WTC11 (cell line): ENCODE measurements at regions not wholly inside any gene's neighbourhood (a gene's known extent, or its start where the extent isn't known, plus 50 kb on each side); places are given as distances from the start of the nearest gene placed in this dataset.

Source experiments
- ATAC-seq: fragments of 200-7000 bp; cut with Tn5 transposase; 2 replicates; pipeline ENCODE4 v1.10.0; 2021; ENCODE audit warnings: mild to moderate bottlenecking, moderate library complexity
- CTCF ChIA-PET: fragments of 300-600 bp; sonication (Branson Sonifier 250); formaldehyde crosslinking; loops from one replicate; lab custom pipeline; 2021; ENCODE audit warnings: antibody characterized with exemption; lab: Charles Lee
- POLR2A ChIA-PET: fragments of 350-600 bp; sonication (Branson Sonifier 250); formaldehyde crosslinking; loops from one replicate; lab custom pipeline; 2021; ENCODE audit warnings: antibody characterized with exemption; lab: Charles Lee
- DNase-seq: peaks from one replicate; pipeline ENCODE4 v3.0.0; 2021; ENCODE audit warnings: low spot score
- H3K27ac Mint-ChIP-seq: 2 replicates; pipeline ENCODE4 v1.8.0; 2021; ENCODE audit warnings: mixed read lengths
- H3K27me3 Mint-ChIP-seq: 2 replicates; pipeline ENCODE4 v1.8.0; 2021; ENCODE audit warnings: low read depth, mild to moderate bottlenecking, moderate library complexity, mixed read lengths
- H3K36me3 Mint-ChIP-seq: 2 replicates; pipeline ENCODE4 v1.8.0; 2021; ENCODE audit warnings: mixed read lengths
- H3K4me1 Mint-ChIP-seq: 2 replicates; pipeline ENCODE4 v1.8.0; 2022; ENCODE audit warnings: mixed read lengths
- H3K4me3 Mint-ChIP-seq: 2 replicates; pipeline ENCODE4 v1.8.0; 2021; ENCODE audit warnings: mild to moderate bottlenecking, moderate library complexity, mixed read lengths
- H3K9me3 Mint-ChIP-seq: 2 replicates; pipeline ENCODE4 v1.8.0; 2021; ENCODE audit warnings: mixed read lengths
- E2F5 ChIP-seq: sonication (generic); formaldehyde crosslinking; IDR thresholded peaks from 2 replicates; pipeline ENCODE4 v1.8.1; 2022; ENCODE audit warnings: mild to moderate bottlenecking, moderate library complexity, missing genetic modification reagents
- ESRRA ChIP-seq: sonication (generic); formaldehyde crosslinking; IDR thresholded peaks from 2 replicates; pipeline ENCODE4 v1.8.1; 2022; ENCODE audit warnings: mild to moderate bottlenecking, missing genetic modification reagents, borderline replicate concordance
- ETV6 ChIP-seq: sonication (generic); formaldehyde crosslinking; IDR thresholded peaks from 2 replicates; pipeline ENCODE4 v1.8.1; 2022; ENCODE audit warnings: mild to moderate bottlenecking, missing genetic modification reagents
- GRHL2 ChIP-seq: fragments of 250-450 bp; sonication (Bioruptor Pico); IDR thresholded peaks from 2 replicates; pipeline ENCODE4 v1.8.0; 2022; ENCODE audit warnings: mild to moderate bottlenecking, moderate library complexity; ENCODE audit not compliant: insufficient replicate concordance, severe bottlenecking
- MXD4 ChIP-seq: fragments of 250-450 bp; sonication (Bioruptor Pico); IDR thresholded peaks from 2 replicates; pipeline ENCODE4 v1.8.0; 2021; ENCODE audit warnings: mild to moderate bottlenecking, moderate library complexity, borderline replicate concordance
- NFE2L1 ChIP-seq: sonication (generic); formaldehyde crosslinking; IDR thresholded peaks from 2 replicates; pipeline ENCODE4 v1.8.1; 2023; ENCODE audit warnings: missing genetic modification reagents
- NR1H2 ChIP-seq: sonication (generic); formaldehyde crosslinking; IDR thresholded peaks from 2 replicates; pipeline ENCODE4 v1.9.0; 2021; ENCODE audit warnings: mild to moderate bottlenecking, moderate library complexity, missing genetic modification reagents
- RORB ChIP-seq: fragments of 250-450 bp; sonication (Bioruptor Pico); IDR thresholded peaks from 2 replicates; pipeline ENCODE4 v1.9.0; 2021; ENCODE audit warnings: mild to moderate bottlenecking
- SMAD3 ChIP-seq: sonication (generic); formaldehyde crosslinking; IDR thresholded peaks from 2 replicates; pipeline ENCODE4 v1.8.0; 2022; ENCODE audit warnings: missing genetic modification reagents, mild to moderate bottlenecking, borderline replicate concordance
- SMAD4 ChIP-seq: sonication (generic); formaldehyde crosslinking; IDR thresholded peaks from 2 replicates; pipeline ENCODE4 v1.8.0; 2022; ENCODE audit warnings: mild to moderate bottlenecking, missing genetic modification reagents
- SOX15 ChIP-seq: fragments of 250-450 bp; sonication (Bioruptor Pico); IDR thresholded peaks from 2 replicates; pipeline ENCODE4 v1.9.0; 2021; ENCODE audit warnings: mild to moderate bottlenecking
- ZBTB21 ChIP-seq: sonication (generic); formaldehyde crosslinking; IDR thresholded peaks from 2 replicates; pipeline ENCODE4 v1.8.1; 2023; ENCODE audit warnings: mild to moderate bottlenecking, missing genetic modification reagents, borderline replicate concordance
- ZNF219 ChIP-seq: sonication (generic); formaldehyde crosslinking; IDR thresholded peaks from 2 replicates; pipeline ENCODE4 v1.8.0; 2023; ENCODE audit warnings: missing genetic modification reagents, mild to moderate bottlenecking, borderline replicate concordance
- ZNF263 ChIP-seq: sonication (generic); formaldehyde crosslinking; IDR thresholded peaks from 2 replicates; pipeline ENCODE4 v1.8.1; 2022; ENCODE audit warnings: low read depth, mild to moderate bottlenecking, moderate library complexity, missing genetic modification reagents
- ZNF671 ChIP-seq: fragments of 250-450 bp; sonication (Bioruptor Pico); IDR thresholded peaks from 2 replicates; pipeline ENCODE4 v1.8.0; 2021; ENCODE audit warnings: mild to moderate bottlenecking
- TF ChIP-seq, protein P1 (sequence below): fragments of 250-450 bp; sonication (Bioruptor Pico); IDR thresholded peaks from 2 replicates; pipeline ENCODE4 v1.9.0; 2021; ENCODE audit warnings: mild to moderate bottlenecking, borderline replicate concordance
- TF ChIP-seq, protein P2 (sequence below): sonication (generic); formaldehyde crosslinking; IDR thresholded peaks from 2 replicates; pipeline ENCODE4 v1.8.0; 2022; ENCODE audit warnings: missing genetic modification reagents
- TF ChIP-seq, protein P3 (sequence below): sonication (generic); formaldehyde crosslinking; IDR thresholded peaks from 2 replicates; pipeline ENCODE4 v1.8.1; 2023; ENCODE audit warnings: mild to moderate bottlenecking, missing genetic modification reagents, borderline replicate concordance
- TF ChIP-seq, protein P4 (sequence below): fragments of 250-450 bp; sonication (Bioruptor Pico); IDR thresholded peaks from 2 replicates; pipeline ENCODE4 v2.1.2; 2022; ENCODE audit warnings: mild to moderate bottlenecking, moderate library complexity

DNA sequence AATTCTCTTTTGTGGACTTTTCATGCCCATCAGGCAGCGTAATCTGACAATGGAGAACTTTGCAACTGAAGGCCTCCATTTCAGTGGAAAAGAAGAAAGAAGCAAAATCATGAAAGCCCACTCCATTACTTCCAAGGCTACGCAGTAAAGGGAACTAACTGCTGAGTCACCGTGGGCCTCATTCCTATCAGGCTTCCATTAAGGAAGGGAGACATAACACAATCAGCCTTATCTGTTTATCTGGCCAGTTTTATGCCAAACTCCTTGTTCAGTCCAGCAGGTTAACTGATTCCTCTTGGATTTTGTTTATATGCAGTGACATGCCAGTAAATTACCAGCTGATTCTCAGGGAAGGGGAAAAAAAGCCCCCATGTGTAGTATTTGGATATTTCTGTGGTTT is 56.8 kb upstream of the KATNAL1 start:
- H3K36me3 Mint-ChIP-seq: no peaks in the 10 kb centered on the region
- ChIA-PET CTCF (no interaction called here), POLR2A (no interaction called here)
- H3K27me3 Mint-ChIP-seq: no peaks in the 10 kb centered on the region; the same call in 1 of the 2 replicates
- H3K4me1 Mint-ChIP-seq: peaks cover 34% of the 10 kb centered on the region
- no peaks in the 10 kb centered on the region for H3K9me3 Mint-ChIP-seq
- H3K4me3 Mint-ChIP-seq: no peak overlapping the region
- ATAC-seq: no peak
- H3K27ac Mint-ChIP-seq: peak overlapping the region; percentile 48; the same call in 1 of the 2 replicates
- TF ChIP-seq ESRRA (CRISPR knock-in tag): no peak
- TF ChIP-seq NFE2L1: peak; percentile 32; the same call in 1 of the 2 replicates
- DNase-seq: no peak

DNA sequence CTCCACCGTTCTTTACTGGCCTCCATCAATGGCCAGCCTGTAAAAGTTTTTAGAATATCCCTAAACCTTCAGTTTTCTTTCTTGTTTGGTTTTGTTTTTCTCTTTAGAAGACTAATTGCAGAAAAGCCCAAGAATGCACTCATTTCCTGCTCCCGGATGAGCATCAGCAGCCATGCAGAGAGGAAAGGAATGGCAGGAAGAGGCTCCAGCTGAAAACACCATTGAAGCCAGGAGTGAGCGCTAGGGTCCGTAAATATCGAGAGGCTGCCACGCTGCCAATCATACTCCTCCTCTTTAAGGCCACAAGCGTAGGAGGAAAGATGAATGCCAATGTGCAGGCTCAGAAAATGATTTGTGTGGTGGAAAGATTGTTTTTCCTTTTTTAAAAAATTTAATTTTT is 57.4 kb upstream of the UBE2L5 start:
- ChIA-PET CTCF (no interaction called here), POLR2A (interaction anchor here (0.6 kb wide), 1 partner anchor 438 kb away, joined by 4 read pairs; no protein-coding TSS in a partner anchor)
- Mint-ChIP-seq H3K27ac (0 out of 2 replicates have a peak overlapping the region, but pooled peaks have one; percentile 48), H3K36me3 (no peaks in the 10 kb centered on the region), H3K9me3 (no peaks in the 10 kb centered on the region), H3K4me1 (peaks cover 35% of the 10 kb centered on the region), H3K4me3 (no peak overlapping the region), H3K27me3 (no peaks in the 10 kb centered on the region; the same call in 1 of the 2 replicates)
- DNase-seq: no peak
- ATAC-seq: peak; percentile 26; the same call in 1 of the 2 replicates
- TF ChIP-seq RORB (CRISPR knock-in tag): no peak
- TF ChIP-seq, protein P1, sequence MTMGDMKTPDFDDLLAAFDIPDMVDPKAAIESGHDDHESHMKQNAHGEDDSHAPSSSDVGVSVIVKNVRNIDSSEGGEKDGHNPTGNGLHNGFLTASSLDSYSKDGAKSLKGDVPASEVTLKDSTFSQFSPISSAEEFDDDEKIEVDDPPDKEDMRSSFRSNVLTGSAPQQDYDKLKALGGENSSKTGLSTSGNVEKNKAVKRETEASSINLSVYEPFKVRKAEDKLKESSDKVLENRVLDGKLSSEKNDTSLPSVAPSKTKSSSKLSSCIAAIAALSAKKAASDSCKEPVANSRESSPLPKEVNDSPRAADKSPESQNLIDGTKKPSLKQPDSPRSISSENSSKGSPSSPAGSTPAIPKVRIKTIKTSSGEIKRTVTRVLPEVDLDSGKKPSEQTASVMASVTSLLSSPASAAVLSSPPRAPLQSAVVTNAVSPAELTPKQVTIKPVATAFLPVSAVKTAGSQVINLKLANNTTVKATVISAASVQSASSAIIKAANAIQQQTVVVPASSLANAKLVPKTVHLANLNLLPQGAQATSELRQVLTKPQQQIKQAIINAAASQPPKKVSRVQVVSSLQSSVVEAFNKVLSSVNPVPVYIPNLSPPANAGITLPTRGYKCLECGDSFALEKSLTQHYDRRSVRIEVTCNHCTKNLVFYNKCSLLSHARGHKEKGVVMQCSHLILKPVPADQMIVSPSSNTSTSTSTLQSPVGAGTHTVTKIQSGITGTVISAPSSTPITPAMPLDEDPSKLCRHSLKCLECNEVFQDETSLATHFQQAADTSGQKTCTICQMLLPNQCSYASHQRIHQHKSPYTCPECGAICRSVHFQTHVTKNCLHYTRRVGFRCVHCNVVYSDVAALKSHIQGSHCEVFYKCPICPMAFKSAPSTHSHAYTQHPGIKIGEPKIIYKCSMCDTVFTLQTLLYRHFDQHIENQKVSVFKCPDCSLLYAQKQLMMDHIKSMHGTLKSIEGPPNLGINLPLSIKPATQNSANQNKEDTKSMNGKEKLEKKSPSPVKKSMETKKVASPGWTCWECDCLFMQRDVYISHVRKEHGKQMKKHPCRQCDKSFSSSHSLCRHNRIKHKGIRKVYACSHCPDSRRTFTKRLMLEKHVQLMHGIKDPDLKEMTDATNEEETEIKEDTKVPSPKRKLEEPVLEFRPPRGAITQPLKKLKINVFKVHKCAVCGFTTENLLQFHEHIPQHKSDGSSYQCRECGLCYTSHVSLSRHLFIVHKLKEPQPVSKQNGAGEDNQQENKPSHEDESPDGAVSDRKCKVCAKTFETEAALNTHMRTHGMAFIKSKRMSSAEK: no peak
- TF ChIP-seq, protein P2, sequence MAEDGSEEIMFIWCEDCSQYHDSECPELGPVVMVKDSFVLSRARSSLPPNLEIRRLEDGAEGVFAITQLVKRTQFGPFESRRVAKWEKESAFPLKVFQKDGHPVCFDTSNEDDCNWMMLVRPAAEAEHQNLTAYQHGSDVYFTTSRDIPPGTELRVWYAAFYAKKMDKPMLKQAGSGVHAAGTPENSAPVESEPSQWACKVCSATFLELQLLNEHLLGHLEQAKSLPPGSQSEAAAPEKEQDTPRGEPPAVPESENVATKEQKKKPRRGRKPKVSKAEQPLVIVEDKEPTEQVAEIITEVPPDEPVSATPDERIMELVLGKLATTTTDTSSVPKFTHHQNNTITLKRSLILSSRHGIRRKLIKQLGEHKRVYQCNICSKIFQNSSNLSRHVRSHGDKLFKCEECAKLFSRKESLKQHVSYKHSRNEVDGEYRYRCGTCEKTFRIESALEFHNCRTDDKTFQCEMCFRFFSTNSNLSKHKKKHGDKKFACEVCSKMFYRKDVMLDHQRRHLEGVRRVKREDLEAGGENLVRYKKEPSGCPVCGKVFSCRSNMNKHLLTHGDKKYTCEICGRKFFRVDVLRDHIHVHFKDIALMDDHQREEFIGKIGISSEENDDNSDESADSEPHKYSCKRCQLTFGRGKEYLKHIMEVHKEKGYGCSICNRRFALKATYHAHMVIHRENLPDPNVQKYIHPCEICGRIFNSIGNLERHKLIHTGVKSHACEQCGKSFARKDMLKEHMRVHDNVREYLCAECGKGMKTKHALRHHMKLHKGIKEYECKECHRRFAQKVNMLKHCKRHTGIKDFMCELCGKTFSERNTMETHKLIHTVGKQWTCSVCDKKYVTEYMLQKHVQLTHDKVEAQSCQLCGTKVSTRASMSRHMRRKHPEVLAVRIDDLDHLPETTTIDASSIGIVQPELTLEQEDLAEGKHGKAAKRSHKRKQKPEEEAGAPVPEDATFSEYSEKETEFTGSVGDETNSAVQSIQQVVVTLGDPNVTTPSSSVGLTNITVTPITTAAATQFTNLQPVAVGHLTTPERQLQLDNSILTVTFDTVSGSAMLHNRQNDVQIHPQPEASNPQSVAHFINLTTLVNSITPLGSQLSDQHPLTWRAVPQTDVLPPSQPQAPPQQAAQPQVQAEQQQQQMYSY: no peak
- TF ChIP-seq, protein P3, sequence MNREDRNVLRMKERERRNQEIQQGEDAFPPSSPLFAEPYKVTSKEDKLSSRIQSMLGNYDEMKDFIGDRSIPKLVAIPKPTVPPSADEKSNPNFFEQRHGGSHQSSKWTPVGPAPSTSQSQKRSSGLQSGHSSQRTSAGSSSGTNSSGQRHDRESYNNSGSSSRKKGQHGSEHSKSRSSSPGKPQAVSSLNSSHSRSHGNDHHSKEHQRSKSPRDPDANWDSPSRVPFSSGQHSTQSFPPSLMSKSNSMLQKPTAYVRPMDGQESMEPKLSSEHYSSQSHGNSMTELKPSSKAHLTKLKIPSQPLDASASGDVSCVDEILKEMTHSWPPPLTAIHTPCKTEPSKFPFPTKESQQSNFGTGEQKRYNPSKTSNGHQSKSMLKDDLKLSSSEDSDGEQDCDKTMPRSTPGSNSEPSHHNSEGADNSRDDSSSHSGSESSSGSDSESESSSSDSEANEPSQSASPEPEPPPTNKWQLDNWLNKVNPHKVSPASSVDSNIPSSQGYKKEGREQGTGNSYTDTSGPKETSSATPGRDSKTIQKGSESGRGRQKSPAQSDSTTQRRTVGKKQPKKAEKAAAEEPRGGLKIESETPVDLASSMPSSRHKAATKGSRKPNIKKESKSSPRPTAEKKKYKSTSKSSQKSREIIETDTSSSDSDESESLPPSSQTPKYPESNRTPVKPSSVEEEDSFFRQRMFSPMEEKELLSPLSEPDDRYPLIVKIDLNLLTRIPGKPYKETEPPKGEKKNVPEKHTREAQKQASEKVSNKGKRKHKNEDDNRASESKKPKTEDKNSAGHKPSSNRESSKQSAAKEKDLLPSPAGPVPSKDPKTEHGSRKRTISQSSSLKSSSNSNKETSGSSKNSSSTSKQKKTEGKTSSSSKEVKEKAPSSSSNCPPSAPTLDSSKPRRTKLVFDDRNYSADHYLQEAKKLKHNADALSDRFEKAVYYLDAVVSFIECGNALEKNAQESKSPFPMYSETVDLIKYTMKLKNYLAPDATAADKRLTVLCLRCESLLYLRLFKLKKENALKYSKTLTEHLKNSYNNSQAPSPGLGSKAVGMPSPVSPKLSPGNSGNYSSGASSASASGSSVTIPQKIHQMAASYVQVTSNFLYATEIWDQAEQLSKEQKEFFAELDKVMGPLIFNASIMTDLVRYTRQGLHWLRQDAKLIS (CRISPR knock-in tag): no peak
- TF ChIP-seq ZNF219 (CRISPR knock-in tag): no peak
- TF ChIP-seq SOX15 (CRISPR knock-in tag): no peak
- TF ChIP-seq ETV6: no peak
- TF ChIP-seq ZNF671 (CRISPR knock-in tag): no peak
- TF ChIP-seq SMAD4 (CRISPR knock-in tag): no peak
- TF ChIP-seq SMAD3 (CRISPR knock-in tag): no peak
- TF ChIP-seq E2F5 (CRISPR knock-in tag): no peak
- no peak for TF ChIP-seq ZNF263 (CRISPR knock-in tag)
- TF ChIP-seq NR1H2 (CRISPR knock-in tag): no peak
- TF ChIP-seq ZBTB21 (CRISPR knock-in tag): no peak
- no peak for TF ChIP-seq MXD4
- no peak for TF ChIP-seq GRHL2 (CRISPR knock-in tag)
- TF ChIP-seq, protein P4, sequence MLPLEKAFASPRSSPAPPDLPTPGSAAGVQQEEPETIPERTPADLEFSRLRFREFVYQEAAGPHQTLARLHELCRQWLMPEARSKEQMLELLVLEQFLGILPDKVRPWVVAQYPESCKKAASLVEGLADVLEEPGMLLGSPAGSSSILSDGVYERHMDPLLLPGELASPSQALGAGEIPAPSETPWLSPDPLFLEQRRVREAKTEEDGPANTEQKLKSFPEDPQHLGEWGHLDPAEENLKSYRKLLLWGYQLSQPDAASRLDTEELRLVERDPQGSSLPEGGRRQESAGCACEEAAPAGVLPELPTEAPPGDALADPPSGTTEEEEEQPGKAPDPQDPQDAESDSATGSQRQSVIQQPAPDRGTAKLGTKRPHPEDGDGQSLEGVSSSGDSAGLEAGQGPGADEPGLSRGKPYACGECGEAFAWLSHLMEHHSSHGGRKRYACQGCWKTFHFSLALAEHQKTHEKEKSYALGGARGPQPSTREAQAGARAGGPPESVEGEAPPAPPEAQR (CRISPR knock-in tag): no peak
